ENCODE measurements at regions not wholly inside any gene's neighbourhood (a gene's known extent, or its start where the extent isn't known, plus 50 kb on each side); places are given as distances from the start of the nearest gene placed in this dataset.

DNA sequence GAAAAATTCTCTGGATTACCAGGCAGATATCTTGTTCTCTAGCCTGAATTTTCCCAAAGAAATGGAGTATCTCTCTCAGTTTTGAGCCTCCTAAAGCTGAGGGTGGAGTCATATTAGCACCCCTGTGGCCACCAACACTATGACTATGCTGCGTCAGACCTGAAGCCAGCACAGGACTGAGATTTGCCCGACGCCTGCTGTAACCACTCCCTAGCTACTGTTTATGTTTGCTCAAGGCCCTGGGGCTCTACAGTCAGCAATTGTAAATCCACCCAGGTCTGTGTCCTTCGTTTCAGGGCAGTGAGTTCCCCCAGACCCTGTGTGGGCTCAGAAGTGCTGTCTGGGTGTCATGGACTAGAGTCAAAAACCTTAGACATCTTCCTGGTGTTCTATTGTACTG is 61.4 kb downstream of the ZXDA start:
- no peak for DNase-seq

DNA sequence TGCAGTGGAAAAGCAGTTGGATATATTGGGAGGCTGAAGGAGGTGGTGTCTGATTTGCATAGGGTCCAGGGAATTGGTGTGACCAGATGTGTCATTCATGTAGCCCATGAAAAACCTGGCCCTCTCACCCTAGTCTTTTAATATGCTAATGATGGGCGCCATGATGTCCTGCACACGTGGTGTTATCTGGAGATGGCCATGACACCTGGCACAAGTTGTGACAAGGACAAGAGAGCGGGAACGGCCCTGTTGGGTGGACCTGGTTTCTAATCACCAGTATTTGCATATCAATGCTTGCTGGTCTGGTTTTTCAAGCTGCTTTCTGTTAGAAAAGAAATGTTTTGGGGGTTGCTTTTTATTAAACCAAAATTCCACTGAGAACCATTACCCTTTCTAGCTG is 87.4 kb downstream of the ZXDA start:
- DNase-seq, result no peak

DNA sequence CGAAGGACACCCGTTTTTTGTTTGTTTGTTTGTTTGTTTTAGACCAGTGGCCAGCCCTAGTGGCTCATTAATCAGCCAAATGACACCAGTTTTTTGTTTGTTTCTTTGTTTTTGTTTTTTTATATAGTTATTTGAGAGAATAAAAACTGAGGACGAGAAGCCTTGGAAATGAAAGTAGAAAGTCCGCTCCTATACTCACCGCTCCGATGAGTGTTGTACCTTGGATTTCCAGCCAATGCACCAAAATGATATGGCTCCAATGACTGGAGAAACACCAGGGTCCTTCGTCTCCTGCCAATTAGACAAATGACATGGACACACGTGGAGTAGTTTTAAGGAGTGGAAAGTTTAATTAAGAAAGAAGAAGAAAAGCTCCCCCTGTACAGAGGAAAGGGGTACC is 87.9 kb downstream of the ZXDA start:
- no peak for DNase-seq

DNA sequence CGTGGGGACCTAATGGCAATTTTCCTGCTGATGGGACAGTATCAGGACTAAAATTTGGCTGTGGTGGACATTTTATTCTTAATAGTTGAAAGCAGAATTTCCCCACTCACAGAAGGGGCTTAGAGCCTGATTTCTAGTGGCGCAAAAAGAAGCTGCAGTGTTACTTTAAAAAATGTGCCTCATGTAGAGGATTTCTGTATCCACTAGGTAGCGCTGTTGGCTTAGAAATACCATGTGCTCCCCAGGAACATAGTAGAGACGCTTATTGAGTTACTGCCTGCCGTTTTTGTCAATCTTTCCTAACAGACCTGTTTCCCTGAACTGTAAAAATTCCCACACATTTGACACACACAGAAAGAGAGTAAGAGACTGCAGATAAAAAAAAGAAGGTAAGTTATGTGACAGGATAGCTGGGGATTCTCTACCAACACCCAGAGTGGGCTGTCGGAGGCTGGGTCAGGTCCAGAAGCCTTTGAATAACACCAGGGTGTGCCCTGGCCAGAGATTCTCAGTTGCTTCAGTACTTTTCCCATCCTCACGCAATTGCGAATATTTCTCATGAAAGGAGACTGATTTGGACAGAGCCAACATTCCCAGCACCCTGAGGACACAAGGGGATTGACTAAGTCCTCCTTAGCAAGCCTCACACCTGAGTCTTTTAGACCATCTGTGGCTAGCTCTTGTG is 88.4 kb downstream of the ZXDA start:
- peak; percentile 23 for DNase-seq

DNA sequence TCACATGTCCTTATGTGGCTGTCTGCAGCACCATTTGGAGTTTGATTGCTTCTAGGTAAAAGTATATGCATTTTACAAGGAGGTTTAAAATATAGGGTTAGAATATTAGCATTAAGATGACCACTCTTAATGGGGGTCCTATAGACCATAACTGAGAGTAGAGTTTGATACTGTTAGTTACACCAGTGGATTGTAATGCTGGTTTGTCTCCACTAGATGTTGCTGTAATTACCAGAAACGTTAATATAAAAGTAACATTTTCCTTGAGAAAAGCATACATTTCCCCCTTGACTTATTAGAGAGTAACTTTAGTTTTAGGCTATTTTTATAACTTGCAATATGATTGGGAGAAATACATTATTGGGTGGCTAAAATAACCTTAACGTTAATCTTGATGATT is 93.0 kb downstream of the ZXDA start:
- no peak for DNase-seq

DNA sequence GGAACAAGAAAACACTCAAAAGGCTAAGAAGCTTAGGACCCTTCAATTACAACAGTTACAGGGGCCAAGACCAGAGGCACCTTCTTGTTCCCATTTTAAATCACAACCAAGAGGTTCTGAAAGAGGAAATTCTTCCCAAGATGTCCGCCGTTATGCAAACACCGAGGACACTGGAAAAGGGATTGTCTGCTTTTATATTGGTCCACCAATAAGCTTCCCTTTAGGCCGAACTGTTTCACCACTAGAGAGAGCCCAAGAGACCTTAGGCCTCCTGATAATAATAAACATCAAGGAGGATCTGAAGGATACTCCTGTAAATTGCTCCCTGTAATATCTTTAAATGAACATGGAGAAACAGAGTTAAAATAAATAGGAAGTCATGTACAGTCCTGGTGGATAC is 92.6 kb upstream of the NLRP2B start:
- no peak for DNase-seq

DNA sequence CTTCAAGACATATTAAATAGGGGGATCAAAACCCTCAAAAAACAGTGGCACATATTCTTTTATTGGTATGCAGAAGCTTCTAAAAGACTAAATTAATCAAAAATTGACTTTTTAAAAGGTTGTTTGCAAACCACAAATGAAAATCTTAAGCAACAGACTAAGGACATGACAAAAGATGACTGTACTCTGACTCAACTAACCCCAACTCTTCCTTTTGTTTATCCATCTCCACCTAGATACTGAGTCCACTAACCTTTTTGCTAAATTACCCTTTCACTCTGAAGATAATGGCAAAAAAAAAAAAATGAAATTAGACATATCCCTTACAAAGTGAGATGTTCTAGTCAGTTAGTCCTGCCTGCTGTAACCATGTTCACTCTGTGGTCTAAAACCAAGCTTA is 91.6 kb upstream of the NLRP2B start:
- DNase-seq, result no peak

DNA sequence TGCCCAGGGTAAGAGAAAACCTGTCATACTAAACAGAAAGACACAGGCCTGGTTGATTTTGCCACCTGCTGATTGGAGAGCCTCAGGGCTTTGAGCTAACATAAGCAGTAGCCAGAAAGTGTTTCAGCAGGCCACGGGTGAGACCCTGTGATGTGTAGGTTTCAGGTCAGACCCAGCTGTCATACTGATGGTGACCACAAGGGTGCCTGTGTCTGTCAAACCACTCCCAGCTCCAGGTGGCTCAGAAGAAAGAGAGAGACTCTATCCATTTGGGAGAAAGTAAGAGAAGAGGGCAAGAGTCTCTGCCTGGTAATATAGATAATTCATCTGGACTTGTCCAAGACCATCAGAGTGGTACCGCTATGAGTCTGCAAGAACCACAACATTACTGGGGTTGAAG is 72.8 kb upstream of the NLRP2B start:
- DNase-seq, result no peak

DNA sequence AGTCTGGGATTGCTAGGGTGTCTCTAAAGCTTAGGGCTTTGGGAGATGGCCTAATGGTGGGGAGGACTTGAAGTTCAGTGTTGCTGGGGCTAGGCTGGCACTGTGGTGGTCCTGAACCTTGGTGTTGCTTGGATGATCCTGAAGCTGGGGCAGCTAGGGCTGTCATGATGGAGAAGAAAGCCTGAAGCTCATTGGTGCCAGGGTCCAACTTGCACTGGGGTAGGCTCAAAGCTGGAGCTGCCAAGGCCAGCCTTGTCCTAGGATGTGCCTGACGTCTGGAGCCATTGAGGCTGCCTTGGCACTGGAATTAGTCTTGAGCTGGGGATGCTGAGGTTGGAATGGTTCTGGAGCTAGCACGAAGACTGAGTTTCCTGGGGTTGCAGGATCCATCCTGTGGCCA is 61.0 kb upstream of the NLRP2B start:
- DNase-seq, result no peak

DNA sequence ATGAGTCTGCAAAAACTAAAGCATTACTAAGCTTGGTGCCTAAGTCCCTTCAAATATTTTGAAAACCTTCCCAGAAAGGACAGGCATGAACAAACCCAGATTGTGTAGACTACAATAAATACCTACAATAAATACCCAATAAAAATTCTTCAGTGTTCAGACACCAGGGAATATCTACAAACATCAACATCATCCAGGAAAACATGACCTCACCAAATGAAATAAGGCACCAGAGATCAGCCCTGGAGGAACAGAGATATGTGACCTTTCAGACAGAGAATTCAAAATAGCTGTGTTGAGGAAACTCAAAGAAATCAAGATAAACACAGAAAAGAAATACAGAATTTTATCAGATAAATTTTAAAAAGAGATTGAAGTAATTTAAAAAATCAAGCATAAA is 57.8 kb upstream of the NLRP2B start:
- no peak for DNase-seq

All from DMS153 (cell line).